Frontal cortex (tissue), 3 donors: ENCODE measurements at regions not wholly inside any gene's neighbourhood (a gene's known extent, or its start where the extent isn't known, plus 50 kb on each side); places are given as distances from the start of the nearest gene placed in this dataset.
"Not testable (repeated sequence)": the region's sequence is repeated elsewhere in the genome, so short reads cannot be mapped to it uniquely, and the experiment has no call there.

Experiments used
- DNase-seq, 2 donors: peaks; one replicate each; pipeline ENCODE4 v3.0.0; 2012; ENCODE audit warnings: low spot score in 2 of 2
- FAIRE-seq: peaks from 2 replicates; lab custom pipeline; 2012; peaks lifted over from hg19 to GRCh38; lab: Jason Lieb, UNC
- donor health status: control.
- donor health status: control.
- donor health status: control.

- FAIRE-seq (no peak), DNase-seq (no peak)
Measured at GRCh38 chr5:130529511-130530485, 625.5 kb downstream of the CHSY3 start.

GRCh38 chr5:130529111-130529510 lies 624.8 kb downstream of the CHSY3 start:
- FAIRE-seq: no peak

GRCh38 chr5:130528474-130528873 lies 624.2 kb downstream of the CHSY3 start:
- FAIRE-seq (no peak), DNase-seq (no peak)

More at GRCh38 chr5:130529111-130529510, 624.8 kb downstream of the CHSY3 start:
- DNase-seq: no peak

GRCh38 chr5:130526708-130527107 lies 622.4 kb downstream of the CHSY3 start:
- FAIRE-seq (no peak), DNase-seq (no peak)

- no peak for FAIRE-seq
Measured at GRCh38 chr5:130520211-130520610, 615.9 kb downstream of the CHSY3 start.

GRCh38 chr5:130514984-130515690 lies 610.9 kb downstream of the CHSY3 start:
- DNase-seq (no peak), FAIRE-seq (no peak)

More at GRCh38 chr5:130520211-130520610, 615.9 kb downstream of the CHSY3 start:
- no peak for DNase-seq

- no peak for FAIRE-seq
- no peak for DNase-seq
Measured at GRCh38 chr5:130502702-130503101, 598.4 kb downstream of the CHSY3 start.

GRCh38 chr5:130501151-130501865 lies 597.0 kb downstream of the CHSY3 start:
- FAIRE-seq: no peak
- no peak for DNase-seq

- FAIRE-seq, DNase-seq: not testable (repeated sequence)
Measured at GRCh38 chr5:130500495-130500894, 596.2 kb downstream of the CHSY3 start.

- no peak for DNase-seq
- FAIRE-seq: no peak
Measured at GRCh38 chr5:130496215-130496614, 592.0 kb downstream of the CHSY3 start.

GRCh38 chr5:130488252-130488651 lies 584.0 kb downstream of the CHSY3 start:
- FAIRE-seq: no peak
- no peak for DNase-seq

GRCh38 chr5:130479045-130479804 lies 575.0 kb downstream of the CHSY3 start:
- no peak for FAIRE-seq
- no peak for DNase-seq

- DNase-seq: no peak
- FAIRE-seq: no peak
Measured at GRCh38 chr5:130476325-130476724, 572.1 kb downstream of the CHSY3 start.

- FAIRE-seq (no peak), DNase-seq (no peak)
Measured at GRCh38 chr5:130462516-130462915, 558.3 kb downstream of the CHSY3 start.

GRCh38 chr5:130455175-130455574 lies 550.9 kb downstream of the CHSY3 start:
- FAIRE-seq (no peak), DNase-seq (no peak)

GRCh38 chr5:130452744-130453143 lies 548.5 kb downstream of the CHSY3 start:
- FAIRE-seq (no peak), DNase-seq (no peak)

- DNase-seq (no peak), FAIRE-seq (peak; percentile 45)
Measured at GRCh38 chr5:130436430-130436829, 532.2 kb downstream of the CHSY3 start.

GRCh38 chr5:130427222-130427955 lies 523.1 kb downstream of the CHSY3 start:
- FAIRE-seq: no peak

GRCh38 chr5:130425424-130425823 lies 521.2 kb downstream of the CHSY3 start:
- DNase-seq (no peak), FAIRE-seq (no peak)

More at GRCh38 chr5:130427222-130427955, 523.1 kb downstream of the CHSY3 start:
- no peak for DNase-seq
